Activated CD8-positive, alpha-beta T cell treated with anti-CD3 and anti-CD28 coated beads for 36 hours (primary cell): ENCODE measurements at regions not wholly inside any gene's neighbourhood (a gene's known extent, or its start where the extent isn't known, plus 50 kb on each side); places are given as distances from the start of the nearest gene placed in this dataset.

Source experiments
- ATAC-seq: fragments of 200-7000 bp; cut with Tn5 transposase; one replicate; pipeline ENCODE4 v1.10.0; 2021; ENCODE audit warnings: mild to moderate bottlenecking, moderate library complexity
- CTCF ChIA-PET: fragments of 350-600 bp; sonication (Branson Sonifier 250); formaldehyde crosslinking; loops from one replicate; lab custom pipeline; 2021; ENCODE audit warnings: antibody characterized with exemption; lab: Charles Lee
- POLR2A ChIA-PET: fragments of 350-600 bp; sonication (Branson Sonifier 250); formaldehyde crosslinking; loops from one replicate; lab custom pipeline; 2021; ENCODE audit warnings: antibody characterized with exemption; lab: Charles Lee
- DNase-seq: peaks from one replicate; pipeline ENCODE4 v3.0.0-alpha.2; 2020
- H3K27ac Mint-ChIP-seq: one replicate; pipeline ENCODE4 v1.8.0; 2021; ENCODE audit warnings: mild to moderate bottlenecking, mixed read lengths
- H3K27me3 Mint-ChIP-seq: one replicate; pipeline ENCODE4 v1.8.0; 2021; ENCODE audit warnings: mixed read lengths
- H3K36me3 Mint-ChIP-seq: one replicate; pipeline ENCODE4 v1.8.0; 2021; ENCODE audit warnings: low read depth, mixed read lengths
- H3K4me1 Mint-ChIP-seq: one replicate; pipeline ENCODE4 v1.8.0; 2021; ENCODE audit warnings: low read depth, mixed read lengths
- H3K4me3 Mint-ChIP-seq: one replicate; pipeline ENCODE4 v1.8.0; 2021; ENCODE audit warnings: mild to moderate bottlenecking, moderate library complexity, mixed read lengths
- H3K9me3 Mint-ChIP-seq: one replicate; pipeline ENCODE4 v1.8.0; 2021; ENCODE audit warnings: mixed read lengths
- intact Hi-C: fragments of 100-400 bp; cut with micrococcal nuclease; formaldehyde crosslinking; loops from one replicate; pipeline ENCODE4 v1.10.0; 2022
- TF ChIP-seq, protein P1 (sequence below): fragments of 200-600 bp; IDR thresholded peaks from one replicate; pipeline ENCODE4 v1.8.0; 2022; ENCODE audit warnings: antibody characterized with exemption, mild to moderate bottlenecking

GRCh38 chr10:78910476-78910875 is 158.3 kb upstream of the ZMIZ1 start:
- DNase-seq (no peak), ATAC-seq (no peak)
- Mint-ChIP-seq H3K9me3 (no peaks in the 10 kb centered on the region), H3K27me3 (no peaks in the 10 kb centered on the region), H3K4me1 (no peaks in the 10 kb centered on the region), H3K4me3 (no peak overlapping the region), H3K36me3 (no peaks in the 10 kb centered on the region), H3K27ac (no peak overlapping the region)
- POLR2A ChIA-PET, result no interaction called here
- TF ChIP-seq, protein P1, sequence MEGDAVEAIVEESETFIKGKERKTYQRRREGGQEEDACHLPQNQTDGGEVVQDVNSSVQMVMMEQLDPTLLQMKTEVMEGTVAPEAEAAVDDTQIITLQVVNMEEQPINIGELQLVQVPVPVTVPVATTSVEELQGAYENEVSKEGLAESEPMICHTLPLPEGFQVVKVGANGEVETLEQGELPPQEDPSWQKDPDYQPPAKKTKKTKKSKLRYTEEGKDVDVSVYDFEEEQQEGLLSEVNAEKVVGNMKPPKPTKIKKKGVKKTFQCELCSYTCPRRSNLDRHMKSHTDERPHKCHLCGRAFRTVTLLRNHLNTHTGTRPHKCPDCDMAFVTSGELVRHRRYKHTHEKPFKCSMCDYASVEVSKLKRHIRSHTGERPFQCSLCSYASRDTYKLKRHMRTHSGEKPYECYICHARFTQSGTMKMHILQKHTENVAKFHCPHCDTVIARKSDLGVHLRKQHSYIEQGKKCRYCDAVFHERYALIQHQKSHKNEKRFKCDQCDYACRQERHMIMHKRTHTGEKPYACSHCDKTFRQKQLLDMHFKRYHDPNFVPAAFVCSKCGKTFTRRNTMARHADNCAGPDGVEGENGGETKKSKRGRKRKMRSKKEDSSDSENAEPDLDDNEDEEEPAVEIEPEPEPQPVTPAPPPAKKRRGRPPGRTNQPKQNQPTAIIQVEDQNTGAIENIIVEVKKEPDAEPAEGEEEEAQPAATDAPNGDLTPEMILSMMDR, result no peak
- CTCF ChIA-PET, result interaction anchor here (3.1 kb wide), 1 partner anchor 285 kb away, joined by 10 read pairs; no protein-coding TSS in a partner anchor
- intact Hi-C loops, result no loop called here

GRCh38 chr10:78910886-78911285 is 157.9 kb upstream of the ZMIZ1 start:
- DNase-seq, result no peak
- H3K27ac Mint-ChIP-seq, result no peak overlapping the region
- POLR2A ChIA-PET, result no interaction called here
- H3K36me3 Mint-ChIP-seq, result no peaks in the 10 kb centered on the region
- intact Hi-C loops, result no loop called here
- no peak overlapping the region for H3K4me3 Mint-ChIP-seq
- no peak for ATAC-seq
- H3K9me3 Mint-ChIP-seq, result no peaks in the 10 kb centered on the region
- no peaks in the 10 kb centered on the region for H3K27me3 Mint-ChIP-seq
- CTCF ChIA-PET, result interaction anchor here (3.1 kb wide), 1 partner anchor 285 kb away, joined by 10 read pairs; no protein-coding TSS in a partner anchor
- TF ChIP-seq, protein P1, result no peak
- no peaks in the 10 kb centered on the region for H3K4me1 Mint-ChIP-seq

- DNase-seq (no peak), ATAC-seq (no peak)
- Mint-ChIP-seq H3K36me3 (no peaks in the 10 kb centered on the region), H3K4me3 (no peak overlapping the region), H3K27me3 (no peaks in the 10 kb centered on the region), H3K27ac (no peak overlapping the region), H3K4me1 (no peaks in the 10 kb centered on the region), H3K9me3 (no peaks in the 10 kb centered on the region)
- TF ChIP-seq, protein P1, result no peak
- intact Hi-C loops, result no loop called here
- CTCF ChIA-PET, result no interaction called here
- POLR2A ChIA-PET, result no interaction called here
Measured at GRCh38 chr10:78911533-78912340, 157.0 kb upstream of the ZMIZ1 start.

GRCh38 chr10:78912361-78913218 is 156.2 kb upstream of the ZMIZ1 start:
- DNase-seq (no peak), ATAC-seq (no peak)
- no peaks in the 10 kb centered on the region for H3K36me3 Mint-ChIP-seq
- TF ChIP-seq, protein P1, result no peak
- H3K9me3 Mint-ChIP-seq, result no peaks in the 10 kb centered on the region
- no peaks in the 10 kb centered on the region for H3K27me3 Mint-ChIP-seq
- no peak overlapping the region for H3K4me3 Mint-ChIP-seq
- intact Hi-C loops, result no loop called here
- no peaks in the 10 kb centered on the region for H3K4me1 Mint-ChIP-seq
- no peak overlapping the region for H3K27ac Mint-ChIP-seq
- CTCF ChIA-PET, result no interaction called here
- POLR2A ChIA-PET, result no interaction called here
